HG02884 (cell line): ENCODE measurements at regions not wholly inside any gene's neighbourhood (a gene's known extent, or its start where the extent isn't known, plus 50 kb on each side); places are given as distances from the start of the nearest gene placed in this dataset.

Source experiments
- ATAC-seq: cut with Tn5 transposase; IDR thresholded peaks from one replicate; pipeline ENCODE4 v1.9.1; 2021; ENCODE audit warnings: mild to moderate bottlenecking, moderate library complexity; ENCODE audit not compliant: unreplicated experiment

GRCh38 chr3:148331081-148331846, 366.4 kb upstream of the AGTR1 start:
- ATAC-seq = peak; percentile 56

DNA sequence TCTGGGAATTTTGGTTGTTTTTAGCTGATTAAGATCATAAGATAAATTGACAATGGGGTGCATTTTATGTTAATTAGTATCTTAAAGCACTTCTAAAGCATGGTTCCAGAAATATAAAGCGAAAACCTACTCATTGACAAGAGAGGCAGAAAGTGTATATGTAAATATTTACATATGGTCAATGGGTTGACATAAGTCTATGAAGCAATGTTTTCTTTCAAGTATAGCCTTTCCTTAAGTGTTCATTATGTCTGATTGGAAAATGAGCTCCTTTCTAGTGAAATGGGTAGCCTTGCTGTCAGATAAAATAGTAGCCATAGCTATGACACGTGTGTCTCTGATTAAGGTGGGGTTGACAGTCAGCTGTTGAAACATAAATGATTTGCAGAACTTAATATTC, 365.2 kb upstream of the AGTR1 start:
- no peak for ATAC-seq

- ATAC-seq = no peak
These were observed 364.6 kb upstream of the AGTR1 start for GRCh38 chr3:148333091-148333490.

DNA sequence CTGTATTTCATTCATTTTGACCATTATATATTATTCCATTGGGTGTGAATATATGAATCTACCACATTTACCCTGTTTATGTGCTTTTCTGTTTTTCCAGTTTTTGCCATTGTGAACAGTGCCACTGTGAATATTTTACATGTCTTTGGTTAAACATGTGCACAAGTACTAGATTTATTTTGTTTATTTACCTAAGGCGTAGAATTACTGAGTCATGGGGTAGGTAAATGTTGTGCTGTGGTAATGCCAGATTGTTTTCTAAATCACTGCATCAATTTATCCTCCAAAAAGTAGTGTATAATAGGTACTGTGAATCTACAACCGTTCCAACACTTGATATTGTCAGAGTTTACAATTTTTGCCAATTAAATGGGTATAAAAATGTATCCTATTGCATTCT, 362.1 kb upstream of the AGTR1 start:
- no peak for ATAC-seq

DNA sequence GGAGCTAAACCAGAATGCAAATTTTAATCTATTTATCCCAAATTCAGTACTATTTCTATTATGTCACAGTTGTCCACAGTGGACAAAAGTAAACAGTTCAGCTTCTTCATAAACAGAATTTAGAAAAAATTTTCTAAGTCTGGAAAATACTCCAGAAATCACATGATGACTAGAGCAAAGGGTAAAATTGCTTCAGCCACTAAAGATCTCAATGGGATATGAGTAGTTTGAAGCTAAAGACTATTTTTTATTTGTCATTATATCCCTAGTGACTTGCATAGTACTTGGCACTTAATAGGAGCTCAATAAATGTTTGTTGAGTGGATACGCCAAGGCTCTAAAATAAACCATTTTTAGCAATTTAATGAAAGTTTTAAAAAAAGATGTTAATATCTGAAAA, 354.3 kb upstream of the AGTR1 start:
- no peak for ATAC-seq

GRCh38 chr3:148344521-148344920, 353.2 kb upstream of the AGTR1 start:
- ATAC-seq = no peak

DNA sequence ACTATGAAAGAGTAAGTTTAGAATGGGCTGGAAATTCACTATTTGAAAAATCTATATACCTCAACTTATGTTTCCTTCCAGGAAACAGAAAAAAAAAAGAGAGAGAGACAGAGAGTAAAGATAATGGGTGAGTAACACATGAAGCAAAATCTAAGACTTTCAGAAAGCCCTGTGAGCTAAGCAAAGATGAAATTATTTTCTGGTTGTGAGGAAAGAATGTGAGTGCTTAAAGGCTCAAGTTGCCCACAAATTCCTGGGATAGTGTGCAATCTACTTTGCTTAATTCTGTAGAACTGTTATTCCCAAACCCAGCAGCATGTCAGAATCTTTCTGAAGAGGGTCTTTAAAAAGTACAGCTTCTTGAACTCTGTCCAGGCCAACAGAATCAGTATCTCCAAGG, 337.7 kb upstream of the AGTR1 start:
- ATAC-seq = no peak

- ATAC-seq = no peak
These were observed 330.8 kb upstream of the AGTR1 start for GRCh38 chr3:148366743-148367410.

GRCh38 chr3:148367756-148368155, 329.9 kb upstream of the AGTR1 start:
- ATAC-seq = no peak

GRCh38 chr3:148369381-148369780, 328.3 kb upstream of the AGTR1 start:
- ATAC-seq = no peak

DNA sequence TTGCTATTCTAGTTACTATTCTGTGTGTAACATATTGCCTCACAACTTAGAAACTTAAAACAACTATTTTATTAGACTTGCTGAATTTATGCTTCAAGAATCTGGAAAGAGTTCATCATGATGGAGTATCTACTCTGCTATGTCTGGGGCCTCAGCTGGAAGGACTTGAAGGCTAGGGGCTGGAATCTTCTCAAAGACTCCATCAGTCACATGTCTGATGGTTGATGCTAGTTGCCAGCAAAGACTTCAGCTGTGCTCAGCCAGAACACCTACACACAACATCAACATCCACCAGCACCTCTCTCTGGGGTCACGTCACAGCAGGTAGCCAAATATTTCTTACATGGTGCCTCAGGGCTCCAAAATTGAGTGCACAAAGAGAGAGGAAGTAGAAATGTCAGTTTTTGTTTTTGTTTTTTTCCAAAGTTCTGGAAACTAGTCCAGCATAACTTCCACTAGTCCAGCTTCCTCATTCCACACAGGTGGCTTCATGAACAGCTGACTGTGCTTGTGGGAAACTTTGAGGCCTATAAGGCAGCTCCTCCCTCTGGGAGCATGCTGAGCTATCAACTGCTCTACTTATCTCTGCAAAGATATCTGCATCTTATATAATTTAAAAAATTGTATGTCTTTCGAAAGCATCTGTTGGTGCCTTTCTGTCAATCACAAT, 325.4 kb upstream of the AGTR1 start:
- ATAC-seq = no peak

- no peak for ATAC-seq
These were observed 323.7 kb upstream of the AGTR1 start for GRCh38 chr3:148373961-148374360.

DNA sequence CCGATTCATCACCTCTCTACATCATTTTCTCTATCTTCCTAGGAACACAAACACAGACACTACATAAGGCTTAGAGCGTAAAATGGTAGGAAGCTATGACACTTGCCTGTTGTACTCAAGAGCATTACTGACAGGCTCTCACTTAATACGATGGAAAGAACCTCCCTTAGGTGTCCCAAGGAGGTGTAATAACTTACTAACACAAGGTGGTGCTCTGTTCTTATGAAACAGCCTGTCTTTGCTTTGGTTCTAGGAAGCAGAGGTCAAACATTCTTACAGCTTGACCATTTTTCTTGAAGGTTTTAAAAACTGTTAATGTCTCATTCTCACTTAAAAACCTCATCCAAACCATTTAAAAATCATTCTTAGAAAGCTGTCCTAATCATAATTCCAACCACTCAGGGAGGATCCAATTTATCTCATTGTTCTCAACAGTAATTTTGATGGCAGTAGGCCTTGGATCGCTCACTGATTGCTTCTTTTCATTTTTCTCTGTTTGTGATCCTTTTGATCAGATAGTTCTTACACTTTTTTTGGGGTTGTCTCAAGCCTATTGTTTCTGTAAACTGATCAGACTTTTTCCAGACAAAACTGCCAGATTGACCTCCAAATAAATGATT, 317.8 kb upstream of the AGTR1 start:
- ATAC-seq = peak; percentile 85

DNA sequence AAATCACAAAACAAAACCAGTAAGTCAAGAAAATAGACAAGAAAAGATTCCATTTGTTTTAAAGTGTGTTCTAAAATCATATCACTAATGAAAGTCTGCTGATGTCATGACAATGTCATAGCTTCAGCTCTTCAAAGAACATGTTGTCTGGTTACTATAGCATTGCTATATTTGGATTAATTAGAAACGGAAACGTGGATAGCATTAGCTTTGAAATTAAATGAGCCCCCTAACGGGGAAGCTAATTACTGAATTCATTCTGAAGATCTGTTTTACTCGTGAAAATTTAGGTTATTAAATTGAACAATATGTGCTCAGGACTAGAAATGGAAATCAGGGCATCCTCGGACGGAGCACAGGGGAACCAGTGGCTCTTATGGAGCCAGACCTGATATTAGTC, 316.7 kb upstream of the AGTR1 start:
- ATAC-seq = no peak

DNA sequence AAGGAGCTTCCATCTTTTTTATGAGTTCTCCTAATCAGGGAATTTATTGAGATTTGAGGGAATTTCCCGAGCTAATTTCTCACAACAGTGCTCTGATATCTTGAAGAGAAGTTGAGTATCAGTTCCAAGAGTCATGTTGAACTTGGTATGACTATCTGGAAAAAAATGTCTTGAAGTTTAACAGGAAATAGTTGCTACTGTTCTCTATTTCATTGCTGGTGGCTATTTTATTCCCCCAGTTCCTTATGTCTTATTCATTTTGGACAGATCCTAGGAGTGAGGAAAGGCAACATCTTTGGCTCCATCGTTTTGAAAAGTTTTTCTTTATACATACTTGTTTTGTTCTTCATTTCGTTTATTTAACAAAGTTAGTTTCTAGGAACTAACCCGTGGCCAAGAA, 307.8 kb upstream of the AGTR1 start:
- no peak for ATAC-seq

DNA sequence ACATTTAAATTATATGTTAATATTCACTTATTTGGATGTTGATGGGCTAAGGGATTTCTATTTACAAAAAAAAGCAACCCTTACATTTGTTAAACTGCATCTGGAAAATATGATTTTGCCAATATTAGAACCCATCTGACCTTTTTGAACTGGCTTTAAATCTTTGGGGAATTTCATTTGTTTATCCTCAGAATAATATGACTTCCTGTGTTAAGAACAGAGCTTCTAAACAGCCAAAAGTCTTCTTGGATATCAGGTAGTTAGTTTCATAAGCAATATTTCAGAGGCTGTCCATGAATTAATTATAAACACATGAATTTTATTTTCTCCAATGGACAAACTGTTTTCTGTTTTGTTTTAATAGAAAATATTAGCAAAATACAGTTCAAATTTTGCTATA, 301.9 kb upstream of the AGTR1 start:
- no peak for ATAC-seq

DNA sequence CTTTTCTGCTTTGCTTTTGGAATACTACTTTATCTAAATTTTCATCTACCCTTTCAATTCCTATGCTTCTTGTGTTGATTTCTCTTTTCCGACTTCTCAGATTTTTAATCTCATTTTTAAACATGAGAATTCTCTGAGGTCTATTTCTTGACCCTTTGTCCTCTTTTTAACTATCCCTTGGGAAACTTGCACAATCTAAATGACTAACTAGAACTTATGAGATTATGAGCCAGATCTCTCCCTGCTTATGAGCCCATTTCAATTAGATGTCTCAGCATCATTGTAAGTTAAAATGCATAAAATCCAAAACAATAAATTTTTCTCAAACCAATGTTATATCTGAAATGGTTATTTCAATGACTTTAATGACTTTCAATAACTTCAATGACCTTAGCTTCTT, 296.9 kb upstream of the AGTR1 start:
- ATAC-seq = no peak

DNA sequence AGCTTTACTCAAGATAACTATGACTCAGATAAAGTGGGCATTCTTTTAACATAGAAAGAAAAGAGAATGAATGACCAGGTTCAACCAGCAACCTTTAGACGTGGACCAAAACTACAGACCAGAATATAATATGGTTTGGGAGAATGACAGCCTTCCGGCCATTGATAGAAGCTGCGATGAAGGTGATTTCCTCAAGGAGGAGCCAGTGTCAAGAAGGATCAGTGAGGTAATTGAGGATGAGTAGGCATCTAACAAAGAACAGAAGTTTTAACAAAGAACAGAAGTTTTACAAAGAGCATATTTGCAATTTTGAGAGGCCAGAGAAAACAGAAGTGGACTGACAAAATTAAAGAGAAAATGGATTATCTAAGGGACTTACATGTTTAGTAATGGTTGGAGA, 289.0 kb upstream of the AGTR1 start:
- no peak for ATAC-seq

DNA sequence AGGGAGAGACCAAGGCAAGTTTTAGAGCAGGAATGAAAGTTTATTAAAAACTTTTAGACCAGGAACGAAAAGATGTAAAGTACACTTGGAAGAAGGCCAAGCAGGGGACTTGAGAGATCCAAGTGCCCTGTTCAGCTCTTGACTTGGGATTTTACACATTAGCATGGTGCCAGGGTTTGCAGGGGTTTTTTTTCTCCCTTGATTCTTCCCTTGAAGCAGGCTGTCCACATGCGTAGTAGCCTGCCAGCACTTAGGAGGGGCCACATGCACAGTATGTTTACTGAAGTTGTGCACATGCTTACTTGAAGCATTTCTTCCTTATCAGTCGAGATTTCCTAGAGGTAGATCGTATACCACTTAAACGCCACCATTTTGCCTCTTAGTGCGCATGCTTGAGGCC, 277.5 kb upstream of the AGTR1 start:
- ATAC-seq = no peak

GRCh38 chr3:148428862-148429605, 268.7 kb upstream of the AGTR1 start:
- no peak for ATAC-seq

DNA sequence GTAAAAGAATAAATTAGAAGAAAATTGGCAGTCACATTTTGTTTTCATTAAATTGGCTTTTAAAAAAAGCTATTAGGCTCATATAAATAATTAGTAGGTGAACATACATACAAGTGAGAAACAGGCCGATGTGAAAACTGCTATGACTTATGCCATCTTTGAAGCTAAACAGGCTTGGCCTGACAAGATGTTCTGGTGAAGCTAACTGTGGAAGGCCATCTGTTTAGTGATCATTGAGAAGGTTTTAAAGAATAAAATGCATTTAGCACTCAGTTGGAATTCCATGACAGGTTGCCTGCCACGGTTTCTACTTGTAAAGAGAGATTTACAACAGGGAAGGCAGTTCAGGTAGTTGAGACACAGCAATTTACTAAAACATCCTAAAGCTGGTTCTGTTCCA, 264.0 kb upstream of the AGTR1 start:
- no peak for ATAC-seq
